ENCODE measurements at regions not wholly inside any gene's neighbourhood (a gene's known extent, or its start where the extent isn't known, plus 50 kb on each side); places are given as distances from the start of the nearest gene placed in this dataset.

DNA sequence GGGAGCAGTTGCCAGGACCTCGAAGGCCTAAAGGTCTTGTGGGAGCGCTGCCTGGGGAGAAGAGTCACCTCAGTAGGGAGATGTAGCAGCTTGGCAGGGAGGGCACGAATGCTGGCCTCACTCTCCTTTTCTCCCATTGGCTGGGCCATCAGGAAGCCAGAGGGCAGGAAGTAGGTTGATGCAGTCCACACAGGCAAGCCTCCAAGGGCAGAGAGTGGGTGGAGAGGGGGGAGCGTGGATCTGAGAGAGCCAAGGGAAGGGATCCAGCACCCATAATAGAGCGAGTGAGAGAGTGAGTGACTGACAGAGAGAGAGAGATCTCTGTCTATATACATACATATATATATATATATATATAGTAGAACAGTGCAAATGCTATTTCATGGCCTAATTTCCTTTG, 215.3 kb upstream of the LRFN2 start:
- no peaks in the 10 kb centered on the region for H3K36me3 ChIP-seq (ENCODE audit: low read length)
- H3K27me3 ChIP-seq (ENCODE audit: low read length): no peaks in the 10 kb centered on the region
- TF ChIP-seq, protein P1, sequence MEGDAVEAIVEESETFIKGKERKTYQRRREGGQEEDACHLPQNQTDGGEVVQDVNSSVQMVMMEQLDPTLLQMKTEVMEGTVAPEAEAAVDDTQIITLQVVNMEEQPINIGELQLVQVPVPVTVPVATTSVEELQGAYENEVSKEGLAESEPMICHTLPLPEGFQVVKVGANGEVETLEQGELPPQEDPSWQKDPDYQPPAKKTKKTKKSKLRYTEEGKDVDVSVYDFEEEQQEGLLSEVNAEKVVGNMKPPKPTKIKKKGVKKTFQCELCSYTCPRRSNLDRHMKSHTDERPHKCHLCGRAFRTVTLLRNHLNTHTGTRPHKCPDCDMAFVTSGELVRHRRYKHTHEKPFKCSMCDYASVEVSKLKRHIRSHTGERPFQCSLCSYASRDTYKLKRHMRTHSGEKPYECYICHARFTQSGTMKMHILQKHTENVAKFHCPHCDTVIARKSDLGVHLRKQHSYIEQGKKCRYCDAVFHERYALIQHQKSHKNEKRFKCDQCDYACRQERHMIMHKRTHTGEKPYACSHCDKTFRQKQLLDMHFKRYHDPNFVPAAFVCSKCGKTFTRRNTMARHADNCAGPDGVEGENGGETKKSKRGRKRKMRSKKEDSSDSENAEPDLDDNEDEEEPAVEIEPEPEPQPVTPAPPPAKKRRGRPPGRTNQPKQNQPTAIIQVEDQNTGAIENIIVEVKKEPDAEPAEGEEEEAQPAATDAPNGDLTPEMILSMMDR (IDR thresholded peaks at IDR 0.05; ENCODE audit: insufficient read depth, low read length, poor library complexity, severe bottlenecking): no peak
- TF ChIP-seq EZH2phosphoT487 (conservative IDR thresholded peaks at IDR 0.05; ENCODE audit: low read length): no peak

DNA sequence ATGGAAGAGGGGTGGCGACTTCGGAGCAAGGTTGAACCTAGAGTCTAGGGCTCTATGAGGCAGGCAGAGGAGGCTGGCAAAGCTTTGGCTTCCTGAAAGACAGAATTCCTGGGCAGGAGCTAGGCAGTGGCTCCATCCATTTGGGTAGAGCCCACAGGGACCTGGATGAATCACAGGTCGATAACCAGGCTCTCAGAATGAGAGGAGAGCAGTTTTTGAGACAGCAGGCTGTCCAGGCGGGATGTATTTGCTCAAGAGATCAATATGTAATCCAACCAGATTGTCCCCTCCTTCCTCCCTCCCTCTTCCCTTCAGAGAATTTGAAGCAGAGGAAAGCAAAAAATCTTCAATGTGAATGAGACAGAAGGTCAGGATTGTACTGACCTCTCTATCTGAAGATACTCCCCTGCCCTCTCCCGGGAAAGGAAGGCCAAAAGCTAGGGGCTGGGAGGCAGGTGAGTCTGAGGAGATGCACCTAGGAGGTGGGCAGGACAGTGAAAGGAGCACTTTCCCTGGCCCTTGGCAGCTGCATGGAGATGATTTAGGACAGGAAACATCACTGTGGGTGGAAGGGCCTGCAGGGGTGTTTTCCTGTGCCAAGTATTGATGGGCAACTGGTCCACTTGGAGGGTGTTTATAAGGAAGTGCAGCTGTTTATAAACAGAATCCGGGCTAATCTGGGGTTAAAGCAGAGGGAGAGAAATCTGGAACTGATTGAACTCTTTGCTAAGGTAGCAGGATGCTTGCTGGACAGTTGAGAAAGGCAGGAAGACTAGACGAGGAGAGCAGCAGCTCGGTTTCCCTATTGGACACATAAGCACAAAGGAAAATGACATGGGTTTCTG, 212.4 kb upstream of the LRFN2 start:
- Histone ChIP-seq H3K4me3 (ENCODE audit: insufficient read depth, low read length, poor library complexity, severe bottlenecking) (no peak overlapping the region), H3K27me3 (ENCODE audit: low read length) (no peaks in the 10 kb centered on the region), H3K36me3 (ENCODE audit: low read length) (no peaks in the 10 kb centered on the region), H3K9me3 (ENCODE audit: insufficient read depth, low read length) (no peaks in the 10 kb centered on the region), H3F3A (ENCODE audit: insufficient read depth) (no peaks in the 10 kb centered on the region), H2AFZ (ENCODE audit: low read depth, low read length, severe bottlenecking) (no peak overlapping the region), H3K9ac (ENCODE audit: low read length) (no peak overlapping the region), H4K20me1 (ENCODE audit: low read depth, low read length) (no peaks in the 10 kb centered on the region), H3K9me2 (replicated peaks; ENCODE audit: insufficient read depth, low read length) (no peaks in the 10 kb centered on the region), H3K79me2 (ENCODE audit: insufficient read depth, low read length) (no peaks in the 10 kb centered on the region), H3K4me2 (ENCODE audit: low read depth, low read length, poor library complexity, severe bottlenecking) (no peak overlapping the region), H3K27ac (ENCODE audit: low read depth, low read length) (no peak overlapping the region)
- TF ChIP-seq, protein P1 (IDR thresholded peaks at IDR 0.05; ENCODE audit: insufficient read depth, low read length, poor library complexity, severe bottlenecking): no peak
- no peak for TF ChIP-seq EZH2phosphoT487 (conservative IDR thresholded peaks at IDR 0.05; ENCODE audit: low read length)

More for the DNA sequence above, 215.3 kb upstream of the LRFN2 start:
- H4K20me1 ChIP-seq (ENCODE audit: low read depth, low read length): no peaks in the 10 kb centered on the region
- H3K4me2 ChIP-seq (ENCODE audit: low read depth, low read length, poor library complexity, severe bottlenecking): no peak overlapping the region
- H3K9me3 ChIP-seq (ENCODE audit: insufficient read depth, low read length): no peaks in the 10 kb centered on the region
- no peaks in the 10 kb centered on the region for H3K9me2 ChIP-seq (replicated peaks; ENCODE audit: insufficient read depth, low read length)
- no peak overlapping the region for H3K9ac ChIP-seq (ENCODE audit: low read length)
- no peaks in the 10 kb centered on the region for H3K79me2 ChIP-seq (ENCODE audit: insufficient read depth, low read length)
- H3K27ac ChIP-seq (ENCODE audit: low read depth, low read length): no peak overlapping the region
- H3F3A ChIP-seq (ENCODE audit: insufficient read depth): no peaks in the 10 kb centered on the region
- H2AFZ ChIP-seq (ENCODE audit: low read depth, low read length, severe bottlenecking): no peak overlapping the region
- no peak overlapping the region for H3K4me3 ChIP-seq (ENCODE audit: insufficient read depth, low read length, poor library complexity, severe bottlenecking)

GRCh38 chr6:40798069-40798770, 211.1 kb upstream of the LRFN2 start:
- Histone ChIP-seq H3K9me2 (replicated peaks; ENCODE audit: insufficient read depth, low read length) (no peaks in the 10 kb centered on the region), H3K4me2 (ENCODE audit: low read depth, low read length, poor library complexity, severe bottlenecking) (no peak overlapping the region), H3F3A (ENCODE audit: insufficient read depth) (no peaks in the 10 kb centered on the region), H4K20me1 (ENCODE audit: low read depth, low read length) (no peaks in the 10 kb centered on the region), H3K4me3 (ENCODE audit: insufficient read depth, low read length, poor library complexity, severe bottlenecking) (no peak overlapping the region), H3K9ac (ENCODE audit: low read length) (no peak overlapping the region), H3K9me3 (ENCODE audit: insufficient read depth, low read length) (no peaks in the 10 kb centered on the region), H3K79me2 (ENCODE audit: insufficient read depth, low read length) (no peaks in the 10 kb centered on the region), H3K27me3 (ENCODE audit: low read length) (no peaks in the 10 kb centered on the region), H2AFZ (ENCODE audit: low read depth, low read length, severe bottlenecking) (no peak overlapping the region), H3K27ac (ENCODE audit: low read depth, low read length) (no peak overlapping the region), H3K36me3 (ENCODE audit: low read length) (no peaks in the 10 kb centered on the region)
- TF ChIP-seq, protein P1 (IDR thresholded peaks at IDR 0.05; ENCODE audit: insufficient read depth, low read length, poor library complexity, severe bottlenecking): no peak
- TF ChIP-seq EZH2phosphoT487 (conservative IDR thresholded peaks at IDR 0.05; ENCODE audit: low read length): no peak
